HG03097 (cell line): ENCODE measurements at regions not wholly inside any gene's neighbourhood (a gene's known extent, or its start where the extent isn't known, plus 50 kb on each side); places are given as distances from the start of the nearest gene placed in this dataset.
"Not testable (repeated sequence)": the region's sequence is repeated elsewhere in the genome, so short reads cannot be mapped to it uniquely, and the experiment has no call there.

Source experiments
- ATAC-seq: cut with Tn5 transposase; IDR thresholded peaks from one replicate; pipeline ENCODE4 v1.9.1; 2021; ENCODE audit not compliant: unreplicated experiment, low FRiP score

DNA sequence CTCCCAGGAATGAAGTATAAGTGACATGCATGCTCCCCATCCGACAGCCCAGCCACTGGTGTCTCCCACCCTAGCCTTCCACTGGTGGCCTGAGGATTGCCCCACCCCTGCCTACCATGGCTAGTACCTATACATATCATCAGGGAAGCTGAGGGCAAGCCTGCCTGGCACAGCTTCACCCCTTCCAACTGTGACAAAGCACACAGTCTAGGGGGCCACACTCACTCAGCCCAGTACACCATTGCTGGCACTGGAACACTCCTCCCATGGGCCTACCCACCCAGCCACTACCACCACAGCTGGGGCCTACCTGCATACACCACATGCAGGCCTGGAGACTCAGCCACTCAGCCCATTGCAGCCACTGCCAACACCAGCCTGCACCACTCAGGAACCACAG is 393.1 kb upstream of the STEAP1 start:
- ATAC-seq = no peak

DNA sequence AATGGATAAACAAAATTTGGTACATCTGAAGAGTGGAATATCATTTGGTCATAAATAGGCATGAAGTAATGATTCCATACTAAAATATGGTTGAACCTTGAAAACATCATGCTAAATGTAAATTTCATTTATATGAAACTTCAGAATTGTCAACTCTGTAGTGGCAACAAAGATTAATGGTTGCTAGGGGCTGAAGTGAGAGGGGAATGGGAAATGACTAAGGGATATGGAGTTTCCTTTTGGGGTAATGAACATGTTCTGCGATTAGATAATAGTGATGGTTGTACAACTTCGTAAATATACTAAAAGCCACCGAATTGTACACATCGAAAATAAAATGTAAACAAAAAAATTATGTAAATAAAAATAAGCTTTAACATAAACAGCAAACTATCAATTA is 384.1 kb upstream of the STEAP1 start:
- no peak for ATAC-seq

DNA sequence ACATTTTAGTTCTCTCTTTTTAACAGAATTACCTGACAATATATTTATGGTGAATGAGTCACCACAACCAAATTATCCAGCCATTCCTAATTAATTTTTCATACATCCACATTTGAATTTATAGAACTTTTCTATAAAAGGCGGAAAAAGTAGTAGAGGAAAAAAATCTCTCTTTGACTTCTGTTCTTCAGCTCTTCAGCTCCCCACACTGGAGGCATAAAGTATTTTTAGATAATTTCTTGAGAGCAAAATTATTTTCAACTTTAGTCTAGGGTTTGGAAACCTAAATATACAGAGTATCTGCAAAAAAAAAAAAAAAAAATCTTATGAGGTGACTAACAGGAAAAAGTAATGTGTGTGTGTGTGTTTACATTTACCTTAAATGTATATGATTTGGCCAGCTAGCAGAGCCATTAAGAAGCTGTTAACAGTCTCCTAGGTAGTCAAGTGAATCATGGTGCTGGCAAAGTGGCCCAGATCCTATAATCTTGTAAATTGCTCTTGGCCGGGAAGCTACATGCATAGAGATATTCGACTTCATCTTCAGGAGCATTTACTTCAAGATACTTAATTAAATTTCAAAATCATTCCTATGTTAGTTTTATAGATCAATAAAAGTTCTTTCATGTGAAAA is 383.1 kb upstream of the STEAP1 start:
- no peak for ATAC-seq

DNA sequence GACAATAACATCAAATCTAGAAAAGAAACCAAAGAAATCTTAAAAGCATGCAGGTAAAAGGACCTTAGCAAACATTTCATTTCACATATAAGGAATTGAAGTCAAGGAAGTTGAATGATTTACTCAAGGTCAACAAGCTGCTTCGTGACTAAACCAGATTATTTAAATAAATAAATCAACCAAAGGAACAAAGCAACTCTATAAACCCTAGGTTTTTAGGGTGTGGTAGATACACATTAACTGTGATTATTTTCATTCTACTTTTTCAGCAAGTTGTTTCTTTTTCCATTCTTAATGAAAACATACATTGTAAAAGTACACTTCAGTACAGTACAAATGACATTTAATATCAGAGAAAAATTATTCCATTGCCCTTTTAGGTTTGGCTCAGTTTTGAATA is 382.0 kb upstream of the STEAP1 start:
- ATAC-seq = no peak

DNA sequence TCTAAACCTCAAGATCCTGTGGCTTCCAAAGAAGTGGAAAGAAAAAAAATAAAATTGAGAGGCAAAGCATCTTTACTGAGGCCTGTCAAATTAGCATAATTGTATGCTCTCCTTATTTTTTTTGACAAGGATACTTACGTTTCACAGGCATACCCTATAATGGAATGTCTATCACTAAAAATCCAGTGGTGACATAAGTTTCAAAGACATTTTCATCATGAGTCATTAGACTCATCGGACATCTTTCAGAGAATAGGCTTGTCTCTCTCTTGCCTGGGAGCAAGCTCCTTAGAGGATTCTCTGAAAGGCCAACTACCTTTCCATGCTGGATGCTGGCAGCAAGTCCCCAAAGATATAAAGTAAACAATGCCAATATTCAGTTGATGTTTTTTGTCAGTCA is 380.7 kb upstream of the STEAP1 start:
- ATAC-seq = no peak

DNA sequence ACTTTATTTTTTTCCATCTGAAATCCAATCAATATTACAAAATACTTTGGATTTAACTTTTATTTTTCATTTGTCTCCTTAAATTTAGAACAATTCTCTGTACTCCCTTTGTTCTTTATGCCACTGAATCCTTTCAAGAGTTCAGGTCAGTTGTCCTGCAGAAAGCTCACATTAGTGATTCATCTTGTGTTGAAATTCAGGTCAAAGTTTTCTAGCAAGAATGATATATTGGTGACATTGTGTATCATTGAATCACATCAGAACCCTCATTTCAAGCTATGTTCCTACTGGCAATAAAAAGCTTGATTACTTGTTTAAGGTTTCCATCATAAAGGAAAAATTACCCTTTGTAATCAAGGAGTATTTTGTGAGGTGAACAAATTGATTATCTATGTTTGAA is 378.8 kb upstream of the STEAP1 start:
- no peak for ATAC-seq

DNA sequence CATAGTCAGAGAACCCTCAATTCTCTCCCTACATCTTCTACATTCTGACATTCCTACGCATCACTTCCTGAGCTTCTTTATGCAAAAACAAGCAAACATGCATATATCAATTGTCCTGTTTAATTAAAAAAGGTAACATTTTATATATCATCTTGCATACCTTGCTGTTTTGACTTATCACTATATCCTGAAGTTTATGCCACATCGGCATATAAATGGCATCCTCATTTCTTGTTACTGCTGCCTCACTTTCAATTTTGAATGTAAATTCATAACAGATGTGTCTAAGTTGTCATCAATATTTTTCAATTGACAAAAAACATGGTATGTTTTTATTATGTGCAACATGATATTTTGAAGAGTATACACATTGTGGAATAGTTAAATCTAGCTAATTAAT is 377.3 kb upstream of the STEAP1 start:
- no peak for ATAC-seq

DNA sequence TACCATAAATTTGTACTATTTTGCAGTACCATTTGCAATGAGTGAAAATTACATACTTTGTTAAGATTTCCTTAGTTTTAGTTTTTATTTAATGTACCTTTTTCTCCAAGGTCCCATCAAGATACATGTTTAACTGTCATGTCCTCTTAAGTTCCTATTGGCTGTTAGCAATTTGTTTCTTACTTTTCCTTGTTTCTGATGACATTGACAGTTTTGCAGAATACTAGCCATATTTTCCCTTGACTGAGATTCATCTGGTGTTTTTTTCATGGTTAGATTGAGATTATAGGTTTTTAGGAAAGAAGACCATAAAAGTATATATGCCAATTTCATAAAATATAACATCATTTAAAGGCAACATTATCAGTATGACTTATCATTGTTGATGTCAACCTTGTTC is 376.8 kb upstream of the STEAP1 start:
- ATAC-seq = no peak

DNA sequence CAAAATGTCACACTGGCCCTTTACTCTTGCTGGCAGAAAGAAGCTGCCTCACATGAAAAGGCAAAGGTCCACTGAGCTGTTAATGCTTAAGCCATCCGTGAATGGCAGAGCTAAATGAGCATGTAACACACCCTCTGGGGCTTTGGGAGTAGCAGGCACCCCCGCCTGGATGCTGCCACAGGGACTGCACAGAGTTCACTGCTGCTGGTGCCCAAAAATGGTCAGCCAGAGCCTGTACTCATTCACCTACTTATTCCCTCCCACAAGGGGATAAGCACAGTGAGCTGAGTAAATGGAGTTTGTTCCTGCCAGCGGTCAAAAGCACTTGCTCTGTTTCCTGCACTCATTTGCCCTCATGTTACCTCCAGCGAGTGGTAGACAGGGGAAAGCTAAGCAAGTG is 374.0 kb upstream of the STEAP1 start:
- ATAC-seq = no peak

DNA sequence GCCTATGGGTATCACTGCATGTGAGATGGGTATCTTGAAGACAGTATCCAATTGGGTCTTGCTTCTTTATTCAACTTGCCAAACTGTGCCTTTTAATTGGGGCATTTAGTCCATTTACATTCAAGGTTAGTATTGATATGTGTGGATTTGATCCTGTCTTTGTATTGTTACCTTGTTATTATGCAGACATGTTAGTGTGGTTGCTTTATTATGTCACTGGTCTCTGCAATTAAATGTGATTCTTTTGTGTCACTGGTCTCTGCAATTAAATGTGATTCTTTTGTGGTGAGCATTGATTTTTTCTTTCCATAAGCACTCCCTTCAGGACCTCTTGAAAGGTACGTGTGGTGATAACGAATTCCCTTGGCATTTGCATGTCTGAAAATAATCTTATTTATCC is 357.8 kb upstream of the STEAP1 start:
- no peak for ATAC-seq

DNA sequence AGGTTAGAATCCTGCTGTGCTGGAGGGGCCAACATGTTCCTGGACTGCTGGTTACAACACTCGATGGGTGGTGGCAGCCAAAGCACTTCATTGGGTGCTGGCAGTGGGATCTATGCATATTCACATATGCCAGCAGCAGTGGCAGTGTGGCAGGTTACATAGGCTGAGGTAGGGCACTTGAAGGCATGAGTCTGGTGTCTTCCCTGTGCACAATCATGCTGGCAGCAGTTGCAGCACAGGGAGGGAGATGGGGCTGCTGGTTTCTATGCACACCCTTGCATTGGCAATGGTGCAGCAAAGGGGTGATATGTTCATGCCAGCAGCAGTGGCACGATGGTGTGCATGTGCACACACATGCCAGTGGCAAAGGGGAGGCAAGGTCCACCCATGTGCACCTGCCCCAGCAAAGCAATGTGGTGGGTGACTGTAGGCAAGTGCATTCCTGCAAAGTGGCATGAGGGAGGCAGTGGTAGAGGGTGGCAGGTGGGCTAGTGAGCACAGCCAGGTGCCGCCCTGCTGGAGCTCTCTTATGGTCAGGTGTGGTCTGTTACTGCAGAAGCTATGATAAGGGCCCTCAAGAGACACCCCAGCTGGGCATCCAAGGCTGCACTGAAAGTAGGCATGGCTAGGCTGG is 356.2 kb upstream of the STEAP1 start:
- ATAC-seq = no peak

DNA sequence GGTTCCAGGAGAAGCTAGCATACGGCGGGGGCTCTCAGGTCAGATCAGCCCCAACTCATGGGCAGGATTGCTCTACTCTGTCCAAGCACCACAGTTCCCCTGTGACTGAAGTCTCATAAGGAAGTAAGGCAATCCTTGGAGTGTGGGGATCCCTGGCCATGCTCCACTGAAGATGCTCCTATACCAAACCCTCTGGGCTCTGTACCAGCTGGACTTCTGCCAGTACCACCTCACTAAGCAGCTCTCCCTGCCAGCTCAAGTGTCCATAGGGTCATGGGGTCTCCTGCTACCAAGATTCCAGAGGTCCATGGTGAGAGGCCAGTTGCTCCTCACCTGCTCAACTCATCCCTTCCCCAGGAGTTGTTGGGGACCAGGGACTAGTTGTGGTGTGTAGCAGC is 355.7 kb upstream of the STEAP1 start:
- no peak for ATAC-seq

DNA sequence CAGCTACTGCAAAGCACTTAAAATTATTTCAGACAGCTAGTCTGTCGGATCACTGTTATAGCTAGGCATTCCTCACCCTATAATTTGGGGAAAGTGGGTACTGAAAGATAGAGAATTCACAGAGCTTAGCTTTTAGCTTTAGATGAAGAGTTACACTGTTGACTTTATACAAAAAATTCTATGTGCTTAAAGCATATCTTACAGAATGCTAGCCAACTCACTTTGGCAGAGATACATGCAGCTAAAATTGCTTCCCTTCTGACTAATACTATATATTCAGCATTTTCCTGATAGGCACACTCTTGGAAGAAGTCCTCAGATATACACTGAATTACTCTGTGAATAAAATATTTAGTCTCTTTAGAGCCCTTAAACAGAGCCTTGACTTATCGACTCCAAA is 353.5 kb upstream of the STEAP1 start:
- no peak for ATAC-seq

DNA sequence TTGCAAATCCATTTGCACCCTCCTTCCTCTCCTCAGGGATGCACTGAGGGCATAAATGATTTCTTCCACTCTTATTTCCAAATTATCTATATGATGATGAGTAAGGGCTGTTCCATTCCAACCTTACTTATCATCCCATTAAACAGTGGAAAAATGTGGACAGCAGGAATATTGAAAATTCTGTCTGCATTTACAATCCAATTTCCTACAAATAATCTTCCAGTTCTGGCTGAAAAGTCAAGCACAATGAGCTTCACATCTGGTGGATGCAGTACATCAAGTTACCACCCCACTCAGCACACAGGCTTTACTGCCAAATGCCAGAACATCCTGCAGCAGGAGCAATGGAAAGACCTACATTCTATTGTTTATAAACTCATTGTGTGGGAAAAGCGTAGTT is 345.0 kb upstream of the STEAP1 start:
- no peak for ATAC-seq

DNA sequence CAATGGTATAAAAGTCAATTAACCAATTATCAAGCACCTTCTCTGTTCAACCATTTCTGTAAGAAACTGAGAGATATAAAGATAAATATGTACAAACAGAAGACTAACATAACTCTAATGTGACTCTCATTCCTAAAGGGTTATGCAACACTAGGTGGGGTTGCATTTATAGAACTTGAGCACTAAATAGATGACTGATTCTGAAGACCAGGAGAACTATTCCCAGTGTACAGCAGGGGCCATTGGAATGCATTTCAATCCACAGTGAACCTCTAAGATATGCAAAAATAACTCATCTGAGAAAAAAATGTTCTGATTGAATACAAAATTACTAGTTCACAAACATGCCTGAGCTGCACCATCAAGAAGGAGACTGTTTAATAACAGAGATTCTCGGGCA is 341.2 kb upstream of the STEAP1 start:
- ATAC-seq = no peak

DNA sequence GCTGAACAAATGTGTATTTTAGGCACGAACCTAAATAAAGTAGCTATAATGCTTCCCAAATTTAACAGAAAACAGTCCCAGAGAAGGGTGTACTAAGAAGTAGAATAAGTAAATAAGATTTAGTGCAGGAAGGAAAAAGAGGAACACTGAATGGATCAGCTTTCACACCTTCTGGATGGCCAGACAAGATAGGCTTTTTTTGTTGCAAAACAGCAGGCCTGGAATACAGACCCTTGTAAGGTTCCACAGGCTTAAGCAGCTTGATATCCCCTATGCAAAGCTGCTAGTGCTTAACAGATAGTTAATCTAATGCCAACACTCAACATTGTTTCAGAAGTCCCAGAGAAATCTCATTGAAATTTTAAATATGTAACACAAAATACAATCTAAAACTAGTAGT is 328.1 kb upstream of the STEAP1 start:
- no peak for ATAC-seq

DNA sequence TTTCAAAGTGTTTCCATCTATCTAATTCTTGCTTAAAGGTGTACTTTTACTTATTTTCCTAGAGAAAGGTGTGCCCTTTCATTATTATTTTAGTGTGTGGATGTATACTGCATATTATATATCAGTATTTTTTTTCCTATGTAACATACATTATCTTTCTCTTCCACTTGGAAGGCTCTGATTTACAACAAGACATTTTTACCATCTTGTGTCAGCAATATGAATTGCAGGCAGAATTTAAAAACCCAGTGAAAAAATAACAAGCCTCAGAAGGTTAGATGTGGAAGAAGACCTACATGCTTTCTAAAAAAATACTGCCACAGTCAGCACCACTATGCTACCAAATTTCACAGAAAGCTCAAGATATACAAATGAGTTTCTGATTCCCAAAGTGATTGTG is 327.7 kb upstream of the STEAP1 start:
- no peak for ATAC-seq

DNA sequence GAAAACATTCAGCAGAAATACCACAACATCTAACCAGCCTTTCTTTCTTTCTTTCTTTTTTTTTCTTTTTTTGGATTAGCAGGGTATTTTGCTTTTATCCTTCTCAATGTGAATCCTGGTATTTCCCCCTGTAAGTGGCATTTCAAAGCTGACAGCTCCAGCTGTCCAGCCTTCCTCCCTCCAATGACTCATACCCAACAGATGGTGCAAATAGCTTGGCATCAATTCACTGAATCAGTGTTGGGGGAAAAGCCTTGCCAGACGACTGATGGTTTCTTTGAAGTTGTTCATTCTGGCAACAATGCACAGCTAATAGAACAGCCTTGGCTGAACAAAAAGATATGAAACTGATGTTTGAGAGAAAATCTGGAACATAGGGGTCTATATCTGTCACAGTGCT is 316.8 kb upstream of the STEAP1 start:
- ATAC-seq = no peak

DNA sequence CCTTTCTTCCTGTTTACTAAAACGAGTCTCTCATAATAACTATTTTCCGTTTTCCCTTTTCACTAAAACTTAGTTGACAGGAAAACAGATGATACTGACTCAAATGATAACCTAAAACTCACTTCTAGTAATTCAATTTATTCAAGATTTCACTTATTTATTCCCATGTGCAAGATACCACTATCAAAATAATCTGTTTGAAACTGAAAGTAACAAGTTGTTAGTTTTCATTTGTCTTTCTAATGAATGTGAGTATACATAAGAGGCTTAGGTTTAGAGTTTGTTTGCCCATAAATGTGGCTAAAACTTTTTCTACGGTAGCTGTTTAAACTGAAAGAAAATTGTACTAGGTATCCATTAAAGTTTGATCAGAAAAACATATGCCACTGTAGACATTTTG is 314.9 kb upstream of the STEAP1 start:
- no peak for ATAC-seq

DNA sequence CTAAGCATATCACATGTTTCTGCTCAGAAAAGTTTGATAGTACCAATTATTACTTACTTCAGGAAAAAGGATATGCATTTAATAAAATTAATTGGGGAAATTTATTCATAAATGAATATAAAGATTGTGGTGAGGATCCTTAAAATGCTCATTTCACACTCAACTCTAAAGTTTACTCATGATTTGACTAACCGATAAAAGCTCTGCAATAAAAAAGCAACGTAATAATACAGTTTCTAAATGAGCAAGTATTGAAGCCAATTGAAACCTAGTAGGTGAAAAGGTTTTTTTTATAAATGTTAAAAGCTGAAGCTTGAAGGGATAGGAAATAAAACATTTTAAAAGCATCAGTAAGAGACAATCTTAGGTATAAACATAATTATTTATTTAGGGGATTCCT is 308.3 kb upstream of the STEAP1 start:
- ATAC-seq = no peak

DNA sequence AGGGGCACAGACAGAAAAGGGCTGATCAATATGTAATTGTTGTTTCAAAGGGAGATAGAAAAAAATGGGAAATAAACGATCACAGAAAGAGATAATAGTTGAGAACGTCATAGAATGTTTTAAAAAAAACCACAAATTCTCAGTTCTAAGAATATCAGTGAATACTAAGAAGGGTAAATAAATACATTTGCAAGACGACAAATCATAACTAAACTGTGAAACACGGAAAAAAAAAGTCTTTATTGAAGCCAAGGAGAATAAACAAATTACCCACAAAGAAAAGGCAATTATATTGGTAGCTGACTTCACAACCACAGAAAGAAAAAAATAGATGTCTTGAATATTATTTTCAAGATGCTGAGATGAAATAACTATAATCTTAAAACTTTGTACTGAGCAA is 305.2 kb upstream of the STEAP1 start:
- no peak for ATAC-seq

DNA sequence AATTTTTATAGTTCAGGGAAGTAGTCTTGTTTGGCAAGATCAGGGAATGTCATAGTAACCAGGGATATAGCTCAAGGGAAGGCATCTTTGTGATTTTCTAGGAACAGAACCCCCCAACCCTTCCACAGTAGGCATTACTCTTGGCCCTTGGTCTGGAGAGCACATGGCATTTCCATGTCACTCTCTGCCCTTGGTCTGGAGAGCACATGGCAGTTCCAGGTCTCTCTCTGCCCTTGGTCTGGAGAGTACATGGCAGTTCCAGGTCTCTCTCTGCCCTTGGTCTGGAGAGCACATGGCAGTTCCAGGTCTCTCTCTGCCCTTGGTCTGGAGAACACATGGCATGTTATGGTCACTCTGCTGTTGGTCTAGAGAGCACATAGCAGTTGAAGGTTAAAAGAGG is 297.2 kb upstream of the STEAP1 start:
- ATAC-seq = not testable (repeated sequence)

DNA sequence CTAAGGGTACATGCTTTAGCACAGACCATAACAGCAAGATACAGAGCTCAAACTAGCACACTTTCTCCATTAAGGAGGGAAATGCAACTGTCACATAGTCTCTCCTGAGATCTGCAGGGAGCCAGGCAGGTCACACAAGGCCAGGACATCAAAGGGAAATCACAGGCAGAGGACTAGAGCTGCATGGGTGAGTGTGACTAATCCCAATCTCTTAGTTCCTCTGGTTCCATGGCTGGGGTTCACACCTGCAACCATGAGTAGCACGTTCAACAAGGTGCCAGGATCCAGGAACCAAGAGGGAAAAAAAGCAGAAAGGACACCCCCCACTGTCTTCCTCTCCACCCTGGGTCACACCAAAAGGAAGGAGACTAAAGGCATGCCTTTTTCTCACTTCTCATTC is 296.5 kb upstream of the STEAP1 start:
- ATAC-seq = no peak
